ENCODE measurements at regions not wholly inside any gene's neighbourhood (a gene's known extent, or its start where the extent isn't known, plus 50 kb on each side); places are given as distances from the start of the nearest gene placed in this dataset.
A peak's percentile ranks its signal among the peaks of the same experiment; 100 is the strongest.

DNA sequence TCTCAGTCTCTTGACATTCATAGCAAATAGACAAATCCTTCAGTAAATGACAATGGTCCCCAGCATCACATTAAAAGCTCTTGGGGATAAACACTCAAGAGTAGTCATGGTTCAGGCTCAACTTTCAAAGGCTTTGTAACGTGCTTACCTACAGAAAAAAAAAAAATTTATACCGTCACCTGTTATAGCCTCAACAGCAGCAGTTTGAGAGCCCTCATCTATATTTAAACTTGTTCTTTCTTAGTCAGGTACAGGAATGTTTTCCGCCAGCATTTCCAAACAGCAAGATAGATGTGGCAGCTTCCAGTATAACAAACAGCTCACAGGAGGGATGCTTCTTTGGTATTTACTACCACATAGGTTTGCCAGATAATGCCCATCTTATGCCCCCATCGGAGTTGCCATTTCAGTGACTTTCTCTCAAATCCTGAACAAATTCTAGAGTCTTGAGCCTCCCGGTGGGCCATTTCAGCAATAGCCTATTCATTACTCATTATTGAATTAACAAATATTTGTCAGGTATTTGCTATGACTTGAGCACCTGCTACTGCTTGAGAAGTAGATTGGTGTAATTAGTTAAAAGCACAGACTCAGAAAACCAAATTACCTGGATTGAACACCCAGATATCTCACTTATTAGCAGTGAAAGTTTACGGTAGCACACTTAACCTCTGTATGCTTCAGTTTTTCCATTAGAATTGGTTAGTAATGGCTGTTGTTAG lies 470.0 kb downstream of the EBF1 start:
- ATAC-seq (peak; percentile 76 to 83), DNase-seq (no peak)
- intact Hi-C loops (cut with DNase I): no loop called here
- H3K4me3 ChIP-seq: no peak overlapping the region
- no peaks in the 10 kb centered on the region for H3K9me3 ChIP-seq
- no peaks in the 10 kb centered on the region for H3K27me3 ChIP-seq (ENCODE audit: low read depth)
- H3K4me1 ChIP-seq: no peaks in the 10 kb centered on the region
- no peak overlapping the region for H3K27ac ChIP-seq
- TF ChIP-seq, protein P1, sequence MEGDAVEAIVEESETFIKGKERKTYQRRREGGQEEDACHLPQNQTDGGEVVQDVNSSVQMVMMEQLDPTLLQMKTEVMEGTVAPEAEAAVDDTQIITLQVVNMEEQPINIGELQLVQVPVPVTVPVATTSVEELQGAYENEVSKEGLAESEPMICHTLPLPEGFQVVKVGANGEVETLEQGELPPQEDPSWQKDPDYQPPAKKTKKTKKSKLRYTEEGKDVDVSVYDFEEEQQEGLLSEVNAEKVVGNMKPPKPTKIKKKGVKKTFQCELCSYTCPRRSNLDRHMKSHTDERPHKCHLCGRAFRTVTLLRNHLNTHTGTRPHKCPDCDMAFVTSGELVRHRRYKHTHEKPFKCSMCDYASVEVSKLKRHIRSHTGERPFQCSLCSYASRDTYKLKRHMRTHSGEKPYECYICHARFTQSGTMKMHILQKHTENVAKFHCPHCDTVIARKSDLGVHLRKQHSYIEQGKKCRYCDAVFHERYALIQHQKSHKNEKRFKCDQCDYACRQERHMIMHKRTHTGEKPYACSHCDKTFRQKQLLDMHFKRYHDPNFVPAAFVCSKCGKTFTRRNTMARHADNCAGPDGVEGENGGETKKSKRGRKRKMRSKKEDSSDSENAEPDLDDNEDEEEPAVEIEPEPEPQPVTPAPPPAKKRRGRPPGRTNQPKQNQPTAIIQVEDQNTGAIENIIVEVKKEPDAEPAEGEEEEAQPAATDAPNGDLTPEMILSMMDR (IDR thresholded peaks at IDR 0.05): no peak
- H3K36me3 ChIP-seq: no peaks in the 10 kb centered on the region

DNA sequence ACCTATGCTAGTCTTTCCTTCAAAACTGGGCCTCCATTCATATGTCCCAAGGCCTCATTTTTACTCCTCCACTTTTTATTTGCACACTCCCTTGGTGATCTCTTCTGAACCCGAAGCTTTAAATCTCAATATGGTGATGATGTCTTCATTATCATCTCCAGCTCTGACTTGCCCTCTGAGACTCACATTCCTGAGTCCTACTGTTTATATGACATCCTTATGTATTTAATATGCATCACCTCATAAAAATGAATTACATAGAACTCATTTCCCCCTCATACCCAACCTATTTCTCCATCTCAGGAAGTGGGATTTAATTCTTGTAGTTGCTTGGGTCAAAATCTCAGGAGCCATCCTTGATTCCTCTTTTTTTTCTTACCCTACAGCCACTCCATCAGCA lies 473.0 kb downstream of the EBF1 start:
- H3K9me3 ChIP-seq: no peaks in the 10 kb centered on the region
- H3K4me1 ChIP-seq: no peaks in the 10 kb centered on the region
- H3K4me3 ChIP-seq: no peak overlapping the region
- no peaks in the 10 kb centered on the region for H3K27me3 ChIP-seq (ENCODE audit: low read depth)
- DNase-seq: no peak
- no peaks in the 10 kb centered on the region for H3K36me3 ChIP-seq
- TF ChIP-seq, protein P1 (IDR thresholded peaks at IDR 0.05): no peak
- intact Hi-C loops (cut with DNase I): no loop called here
- no peak for ATAC-seq
- H3K27ac ChIP-seq: no peak overlapping the region

DNA sequence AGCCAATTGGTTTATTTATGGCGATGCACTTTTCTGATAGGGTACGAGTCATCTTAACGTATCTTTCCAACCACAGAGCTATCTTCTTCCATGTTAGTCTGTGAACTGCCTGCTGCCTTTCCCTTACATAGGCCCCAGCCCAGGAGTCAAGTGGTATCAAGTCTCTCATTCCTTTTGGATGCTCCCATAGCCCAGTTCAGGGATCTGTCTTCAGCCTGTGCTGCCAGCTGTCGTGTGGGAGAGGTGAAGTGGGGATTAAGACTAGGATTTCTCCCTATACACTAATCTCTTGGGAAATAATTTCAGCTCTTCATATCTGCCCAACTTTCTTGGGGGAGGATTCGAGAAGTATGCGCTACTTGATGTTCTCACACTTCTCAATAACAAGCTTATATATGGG lies 475.7 kb downstream of the EBF1 start:
- Histone ChIP-seq H3K4me1 (no peaks in the 10 kb centered on the region), H3K27ac (no peak overlapping the region), H3K36me3 (no peaks in the 10 kb centered on the region), H3K27me3 (ENCODE audit: low read depth) (no peaks in the 10 kb centered on the region), H3K9me3 (no peaks in the 10 kb centered on the region), H3K4me3 (no peak overlapping the region)
- DNase-seq (no peak), ATAC-seq (no peak)
- TF ChIP-seq, protein P1 (IDR thresholded peaks at IDR 0.05): no peak
- intact Hi-C loops (cut with DNase I): no loop called here

DNA sequence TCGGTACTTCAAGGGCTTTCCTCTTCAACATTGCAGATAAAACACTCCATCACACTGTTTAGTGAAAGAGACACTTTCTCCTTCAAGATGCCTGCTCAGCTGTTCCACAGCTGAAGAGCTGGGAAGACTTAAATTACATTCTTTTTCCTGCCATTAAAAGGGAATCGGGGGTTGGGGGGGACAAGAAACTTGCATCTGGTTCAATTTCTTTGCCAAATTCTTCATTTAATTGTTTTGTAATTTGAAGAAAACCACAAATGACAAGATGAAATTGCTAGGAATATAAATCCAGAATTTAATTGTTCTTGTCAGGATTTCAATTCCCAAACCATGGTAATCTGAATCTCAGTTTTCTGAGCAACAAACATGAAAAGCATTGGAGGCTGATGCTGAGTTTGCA lies 478.3 kb downstream of the EBF1 start:
- TF ChIP-seq, protein P1 (IDR thresholded peaks at IDR 0.05): no peak
- no peaks in the 10 kb centered on the region for H3K36me3 ChIP-seq
- intact Hi-C loops (cut with DNase I): no loop called here
- ATAC-seq (no peak), DNase-seq (no peak)
- H3K27ac ChIP-seq: no peak overlapping the region
- no peak overlapping the region for H3K4me3 ChIP-seq
- H3K4me1 ChIP-seq: no peaks in the 10 kb centered on the region
- H3K27me3 ChIP-seq (ENCODE audit: low read depth): no peaks in the 10 kb centered on the region
- H3K9me3 ChIP-seq: no peaks in the 10 kb centered on the region

DNA sequence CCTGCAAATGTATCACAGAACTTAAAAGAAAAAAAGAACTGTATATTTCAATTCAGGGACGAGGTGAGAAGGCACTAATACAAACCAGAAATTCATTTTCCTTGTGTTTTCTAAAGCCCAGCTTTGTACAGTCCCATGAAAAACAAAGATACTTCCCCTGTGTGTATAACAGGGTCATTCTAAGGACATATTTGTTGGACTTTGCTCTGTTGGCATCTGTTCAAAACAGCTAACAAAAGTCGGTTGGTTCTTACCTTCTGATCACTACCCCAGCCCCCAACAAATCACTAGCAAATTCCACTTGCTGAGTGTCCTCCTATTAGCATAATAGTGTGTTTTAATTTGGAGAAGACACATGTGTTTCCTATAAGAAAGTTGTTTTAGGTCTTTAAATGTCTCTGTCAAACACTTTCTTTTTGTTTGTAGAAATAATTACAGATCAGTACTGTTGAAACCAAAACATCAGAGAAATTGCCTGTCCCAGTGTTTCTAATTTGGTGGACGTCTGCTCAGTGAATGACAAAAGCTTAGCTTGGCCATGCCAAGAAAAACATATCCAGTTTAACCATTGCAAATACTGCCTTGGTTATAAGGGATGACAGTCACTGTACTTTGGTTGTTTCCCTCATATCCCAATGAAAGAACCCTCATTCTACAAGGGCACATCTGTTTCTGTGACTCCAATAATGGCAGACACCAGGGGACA lies 480.5 kb downstream of the EBF1 start:
- DNase-seq: no peak
- ATAC-seq: no peak
- Histone ChIP-seq H3K27me3 (ENCODE audit: low read depth) (no peaks in the 10 kb centered on the region), H3K4me3 (no peak overlapping the region), H3K27ac (no peak overlapping the region), H3K4me1 (no peaks in the 10 kb centered on the region), H3K36me3 (no peaks in the 10 kb centered on the region), H3K9me3 (no peaks in the 10 kb centered on the region)
- TF ChIP-seq, protein P1 (IDR thresholded peaks at IDR 0.05): no peak
- intact Hi-C loops (cut with DNase I): no loop called here
